Dendritic cell treated with granulocyte-macrophage colony-stimulating factor and Interleukin-4, amounts not matched to agents 40 ng/mL and 50 ng/mL, for 4 days (primary cell): ENCODE measurements at regions not wholly inside any gene's neighbourhood (a gene's known extent, or its start where the extent isn't known, plus 50 kb on each side); places are given as distances from the start of the nearest gene placed in this dataset.
"Not testable (repeated sequence)": the region's sequence is repeated elsewhere in the genome, so short reads cannot be mapped to it uniquely, and the experiment has no call there.

Source experiments
- H3K27ac Mint-ChIP-seq: one replicate; pipeline ENCODE4 v1.8.0; 2022; ENCODE audit warnings: mild to moderate bottlenecking, mixed read lengths
- H3K27me3 Mint-ChIP-seq: one replicate; pipeline ENCODE4 v1.8.0; 2022; ENCODE audit warnings: mild to moderate bottlenecking, mixed read lengths
- H3K36me3 Mint-ChIP-seq: one replicate; pipeline ENCODE4 v1.8.0; 2022; ENCODE audit warnings: low read depth, mixed read lengths
- H3K4me1 Mint-ChIP-seq: one replicate; pipeline ENCODE4 v1.8.0; 2022; ENCODE audit warnings: low read depth, mixed read lengths
- H3K4me3 Mint-ChIP-seq: one replicate; pipeline ENCODE4 v1.8.0; 2022; ENCODE audit warnings: mild to moderate bottlenecking, moderate library complexity, mixed read lengths
- H3K9me3 Mint-ChIP-seq: one replicate; pipeline ENCODE4 v1.8.0; 2022; ENCODE audit warnings: mixed read lengths
- intact Hi-C: fragments of 100-400 bp; cut with micrococcal nuclease; formaldehyde crosslinking; loops from one replicate; pipeline ENCODE4 v1.15.0; 2022

DNA sequence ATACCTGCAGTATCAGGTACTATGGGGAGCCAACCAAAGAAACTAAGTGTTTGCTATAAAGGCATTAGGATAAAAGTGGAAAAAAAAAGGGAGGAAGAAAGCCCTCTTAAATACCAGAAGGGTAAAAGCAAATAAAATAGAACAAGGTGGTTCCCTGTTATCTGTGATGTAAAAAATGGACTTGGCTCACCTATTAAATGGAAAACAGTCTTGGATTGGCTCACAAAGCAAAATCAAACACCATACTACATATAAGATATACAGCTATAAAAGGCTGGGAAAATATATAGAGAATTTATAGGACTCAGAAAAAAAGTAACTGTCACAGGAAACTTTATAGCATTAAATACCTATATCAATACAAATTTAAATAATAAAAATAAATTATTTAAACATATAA lies 73.5 kb upstream of the FBXO28 start:
- peaks cover 11% of the 10 kb centered on the region for H3K27me3 Mint-ChIP-seq
- H3K4me3 Mint-ChIP-seq, H3K27ac Mint-ChIP-seq, intact Hi-C loops, H3K4me1 Mint-ChIP-seq, H3K36me3 Mint-ChIP-seq, H3K9me3 Mint-ChIP-seq: not testable (repeated sequence)

DNA sequence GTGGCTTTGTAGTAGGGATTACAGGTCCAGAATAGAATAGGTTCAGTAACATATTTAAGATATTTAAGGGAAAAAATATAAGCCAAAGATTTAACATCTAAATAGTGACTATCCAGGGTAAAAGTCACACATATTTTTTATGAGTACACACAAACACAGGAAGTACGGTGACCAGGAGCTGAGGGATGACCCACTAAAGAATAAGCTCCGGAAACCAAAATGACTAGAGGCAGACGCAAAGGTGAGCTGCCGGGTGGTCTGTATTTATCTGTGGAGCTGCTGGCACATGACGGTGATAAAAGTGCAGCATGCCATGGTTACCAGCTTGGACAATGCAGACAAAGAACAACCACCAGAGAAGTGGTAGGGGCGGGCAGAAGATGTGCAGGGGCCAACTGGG lies 73.9 kb upstream of the FBXO28 start:
- H3K4me3 Mint-ChIP-seq, H3K4me1 Mint-ChIP-seq, intact Hi-C loops, H3K9me3 Mint-ChIP-seq, H3K36me3 Mint-ChIP-seq, H3K27ac Mint-ChIP-seq: not testable (repeated sequence)
- peaks cover 11% of the 10 kb centered on the region for H3K27me3 Mint-ChIP-seq

DNA sequence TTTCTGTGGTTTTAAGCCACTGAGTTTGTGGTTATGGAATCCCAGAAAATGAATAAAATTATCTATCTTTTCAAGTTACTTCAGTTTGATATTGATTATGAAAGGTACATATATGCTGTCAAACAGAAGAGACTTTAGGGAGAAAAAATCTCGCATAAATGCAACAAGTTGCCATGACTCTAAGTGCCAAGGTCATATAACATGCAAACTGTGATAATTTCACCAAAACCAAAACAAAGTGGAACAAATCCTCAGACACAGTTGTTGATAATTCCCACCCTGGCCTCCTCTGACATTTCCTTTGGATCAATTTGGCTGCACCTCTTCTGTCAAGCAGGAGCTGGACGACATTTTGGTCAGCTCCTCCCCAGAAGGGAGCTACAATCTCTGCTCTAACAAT lies 75.1 kb upstream of the FBXO28 start:
- H3K27ac Mint-ChIP-seq, intact Hi-C loops: not testable (repeated sequence)
- peaks cover 11% of the 10 kb centered on the region for H3K27me3 Mint-ChIP-seq

DNA sequence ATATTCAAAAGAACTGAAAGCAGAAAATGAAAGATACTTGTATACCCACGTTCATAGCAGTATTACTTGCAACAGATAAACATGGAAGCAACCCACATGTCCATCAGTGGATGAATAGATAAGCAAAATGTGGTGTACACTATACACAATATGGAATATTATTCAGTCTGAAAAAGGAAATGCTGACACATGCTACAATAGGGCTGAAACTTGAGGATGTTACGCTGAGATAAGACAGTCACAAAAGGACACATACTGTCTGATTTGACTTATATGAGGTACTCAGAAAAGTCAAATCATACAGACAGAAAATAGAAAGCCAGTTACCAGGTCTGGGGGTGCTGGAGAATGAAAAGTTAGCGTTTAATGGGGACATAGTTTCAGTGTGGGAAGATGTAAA lies 76.5 kb upstream of the FBXO28 start:
- peaks cover 11% of the 10 kb centered on the region for H3K27me3 Mint-ChIP-seq
- intact Hi-C loops, H3K9me3 Mint-ChIP-seq, H3K4me1 Mint-ChIP-seq, H3K4me3 Mint-ChIP-seq, H3K36me3 Mint-ChIP-seq, H3K27ac Mint-ChIP-seq: not testable (repeated sequence)

More for the DNA sequence above, 75.1 kb upstream of the FBXO28 start:
- not testable (repeated sequence) for H3K36me3 Mint-ChIP-seq, H3K4me3 Mint-ChIP-seq, H3K9me3 Mint-ChIP-seq, H3K4me1 Mint-ChIP-seq

DNA sequence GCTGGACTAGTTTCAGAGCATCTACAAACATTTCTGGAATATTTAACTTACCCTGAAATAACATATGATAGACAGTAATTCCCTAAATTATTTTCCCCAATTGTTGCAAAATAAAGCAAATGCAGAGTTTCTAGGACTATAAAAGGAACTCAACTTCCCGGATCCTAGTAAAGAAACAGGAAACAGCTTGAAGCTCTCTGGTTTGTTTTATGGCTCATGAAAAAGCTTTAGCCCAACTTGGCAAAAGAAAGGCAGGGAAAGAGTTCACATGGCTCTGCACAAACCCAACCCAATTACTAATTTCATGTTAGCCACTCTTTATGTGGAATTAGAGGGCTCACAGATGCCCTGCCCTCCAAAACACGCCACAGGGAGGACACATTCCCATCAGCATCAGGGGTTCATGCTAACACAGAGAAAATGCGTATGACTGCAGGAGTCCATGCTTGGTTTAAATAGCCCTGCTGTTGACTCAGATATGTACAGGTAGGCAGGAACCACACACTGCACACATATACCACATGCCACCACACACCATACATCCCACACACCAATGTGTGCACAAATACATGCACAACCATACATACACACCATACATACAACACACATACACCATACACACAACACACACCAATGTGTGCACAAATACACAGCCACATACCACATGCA lies 81.2 kb upstream of the FBXO28 start:
- H3K27ac Mint-ChIP-seq, H3K27me3 Mint-ChIP-seq, H3K36me3 Mint-ChIP-seq, H3K4me1 Mint-ChIP-seq, intact Hi-C loops, H3K9me3 Mint-ChIP-seq, H3K4me3 Mint-ChIP-seq: not testable (repeated sequence)

DNA sequence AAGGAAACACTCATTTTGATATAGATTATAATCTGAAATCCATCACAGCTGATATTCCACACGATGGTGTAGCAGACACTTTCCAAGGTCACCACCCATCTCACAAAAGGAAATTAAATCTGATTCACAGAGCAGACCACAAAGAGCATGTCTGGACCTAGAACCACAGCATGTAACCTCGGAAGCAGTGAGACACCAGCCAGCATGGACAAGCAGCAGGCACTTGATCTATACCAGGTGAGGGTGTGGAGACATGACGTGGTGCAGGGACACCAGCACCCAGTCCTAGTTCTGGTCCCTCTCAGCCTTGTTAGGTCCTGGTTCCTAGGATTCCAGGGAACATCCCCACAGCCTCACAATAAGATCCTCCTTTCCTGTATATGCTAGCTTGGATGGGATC lies 81.9 kb upstream of the FBXO28 start:
- H3K4me3 Mint-ChIP-seq, H3K9me3 Mint-ChIP-seq, H3K4me1 Mint-ChIP-seq, H3K27me3 Mint-ChIP-seq, H3K27ac Mint-ChIP-seq, H3K36me3 Mint-ChIP-seq, intact Hi-C loops: not testable (repeated sequence)

DNA sequence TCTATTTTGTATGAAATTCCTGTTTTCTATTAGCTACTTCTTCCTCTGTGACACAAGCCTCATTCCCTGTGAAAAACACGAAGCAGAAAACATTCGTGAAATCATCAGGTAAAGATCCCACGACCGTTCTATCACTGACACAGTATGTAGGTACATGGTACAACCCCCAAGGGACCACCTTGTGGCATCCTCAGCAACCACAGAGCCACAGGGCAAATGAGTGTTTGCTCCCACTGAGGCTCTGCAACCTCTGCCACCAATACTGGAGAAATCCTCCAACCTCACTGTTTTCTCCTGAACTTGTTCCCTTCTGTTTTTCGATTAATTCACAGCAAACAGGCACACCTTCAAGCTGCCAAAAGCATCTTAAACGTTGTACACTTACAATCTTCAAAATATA lies 83.7 kb upstream of the FBXO28 start:
- intact Hi-C loops, H3K4me1 Mint-ChIP-seq: not testable (repeated sequence)

DNA sequence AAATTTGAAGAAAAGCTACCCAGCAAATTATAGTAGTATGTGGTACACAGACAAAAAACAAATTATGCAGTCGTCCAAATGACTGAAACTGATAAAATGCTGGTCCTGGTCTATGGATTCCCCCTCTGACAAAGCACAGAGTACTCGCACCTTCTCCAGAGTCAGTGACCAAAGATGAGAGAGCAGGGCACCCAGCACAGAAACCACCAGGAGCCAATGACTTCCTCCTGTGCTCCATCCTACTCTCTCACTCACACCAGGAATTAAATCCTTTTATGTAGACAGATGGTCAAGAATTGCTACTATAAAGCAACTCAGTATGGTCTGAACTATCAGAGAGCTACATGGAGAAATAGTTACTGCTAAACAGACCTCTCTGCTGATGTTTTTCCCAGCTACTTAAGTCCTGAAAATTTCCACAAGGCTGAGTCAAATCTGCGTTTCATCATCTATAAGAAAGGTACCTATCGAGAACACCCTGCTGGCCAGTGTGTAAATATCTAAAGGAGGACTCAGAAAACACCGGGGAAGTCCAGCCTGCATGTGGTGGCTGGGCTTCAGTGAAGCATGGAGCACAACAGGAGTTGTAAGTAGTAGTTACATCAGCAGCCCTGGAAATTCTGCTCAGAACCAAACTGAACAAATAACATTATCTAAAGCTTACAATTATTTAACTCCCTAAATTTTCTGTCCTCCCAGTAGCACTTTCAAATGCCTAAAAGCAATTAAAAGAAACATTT lies 84.5 kb upstream of the FBXO28 start:
- H3K27me3 Mint-ChIP-seq, intact Hi-C loops: not testable (repeated sequence)

More for the DNA sequence above, 83.7 kb upstream of the FBXO28 start:
- not testable (repeated sequence) for H3K4me3 Mint-ChIP-seq, H3K27ac Mint-ChIP-seq, H3K9me3 Mint-ChIP-seq, H3K27me3 Mint-ChIP-seq, H3K36me3 Mint-ChIP-seq

DNA sequence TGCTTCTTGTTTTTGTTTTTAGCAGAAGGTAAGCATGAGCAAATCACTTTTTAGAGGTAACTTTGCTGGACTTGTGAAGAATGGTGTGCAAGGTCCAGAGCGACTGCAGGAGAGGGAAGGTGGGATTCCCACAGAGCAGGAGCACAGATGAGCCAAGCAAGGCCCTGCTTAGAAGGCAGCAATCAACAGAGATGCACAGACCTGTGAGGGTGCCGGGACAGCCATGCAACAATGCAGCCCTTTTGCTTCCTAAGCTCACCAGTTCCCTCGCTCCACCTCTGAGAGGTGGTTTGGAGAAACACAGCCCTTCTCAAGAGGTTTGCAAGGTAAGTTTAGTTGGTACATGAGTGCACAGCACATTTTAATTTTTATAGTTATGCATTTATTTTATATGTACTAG lies 85.1 kb upstream of the FBXO28 start:
- intact Hi-C loops, H3K27me3 Mint-ChIP-seq, H3K27ac Mint-ChIP-seq, H3K4me1 Mint-ChIP-seq, H3K9me3 Mint-ChIP-seq, H3K4me3 Mint-ChIP-seq, H3K36me3 Mint-ChIP-seq: not testable (repeated sequence)

More for the DNA sequence above, 84.5 kb upstream of the FBXO28 start:
- H3K36me3 Mint-ChIP-seq, H3K9me3 Mint-ChIP-seq, H3K4me3 Mint-ChIP-seq, H3K4me1 Mint-ChIP-seq, H3K27ac Mint-ChIP-seq: not testable (repeated sequence)

DNA sequence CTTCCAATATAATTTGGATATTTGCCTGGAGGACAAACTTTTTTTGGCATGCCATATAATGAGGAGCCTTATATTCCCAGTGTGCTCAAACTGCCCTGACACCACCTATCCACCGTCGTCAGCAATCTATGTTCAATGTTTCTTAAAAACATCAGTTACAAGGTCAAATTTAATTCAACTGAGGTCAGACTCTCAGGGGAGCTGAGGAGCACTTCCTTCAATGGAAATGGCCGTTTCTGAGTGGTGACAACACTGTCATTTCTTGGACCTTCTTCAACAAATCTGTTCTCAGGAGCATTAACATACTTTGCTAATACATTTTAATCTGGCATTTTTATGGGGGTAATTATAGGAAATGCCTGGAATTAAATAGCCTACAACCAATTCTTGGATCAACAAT lies 90.8 kb upstream of the FBXO28 start:
- H3K36me3 Mint-ChIP-seq, intact Hi-C loops, H3K27ac Mint-ChIP-seq, H3K9me3 Mint-ChIP-seq, H3K4me3 Mint-ChIP-seq, H3K27me3 Mint-ChIP-seq, H3K4me1 Mint-ChIP-seq: not testable (repeated sequence)

DNA sequence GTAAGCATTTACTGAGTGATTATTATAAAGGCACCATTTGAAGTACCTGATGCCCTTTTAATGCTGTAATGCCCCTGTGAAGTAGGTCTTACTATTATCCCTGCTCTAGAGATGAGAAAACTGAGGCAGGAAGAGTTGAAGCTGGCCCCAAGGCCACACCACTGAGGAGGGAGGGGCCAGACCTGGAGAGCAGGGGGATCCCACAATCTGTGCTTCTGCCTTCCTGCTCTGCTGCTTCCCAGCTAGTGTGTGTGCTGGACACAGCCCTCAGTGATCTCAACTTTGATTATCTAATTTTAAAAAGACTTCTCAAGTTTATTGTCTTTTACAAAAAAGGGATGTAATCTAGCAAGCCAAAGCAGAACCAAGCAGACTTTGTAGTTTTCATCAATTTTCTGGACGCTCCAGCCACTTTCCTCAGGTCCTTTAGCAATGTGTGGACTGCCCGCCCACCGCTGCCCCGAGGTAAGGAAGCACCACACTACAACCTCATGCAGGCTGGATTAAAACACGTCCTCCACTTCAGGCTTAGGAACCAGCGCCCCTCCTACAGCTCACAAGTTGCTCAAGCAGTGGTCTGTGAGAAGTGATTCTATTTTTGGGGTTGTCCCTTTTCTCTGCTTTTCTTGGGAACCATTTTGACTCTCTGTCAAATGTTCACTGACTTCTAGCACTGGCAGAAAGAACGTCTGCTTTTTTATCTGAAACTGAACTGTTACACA lies 91.5 kb upstream of the FBXO28 start:
- intact Hi-C loops, H3K27me3 Mint-ChIP-seq: not testable (repeated sequence)

DNA sequence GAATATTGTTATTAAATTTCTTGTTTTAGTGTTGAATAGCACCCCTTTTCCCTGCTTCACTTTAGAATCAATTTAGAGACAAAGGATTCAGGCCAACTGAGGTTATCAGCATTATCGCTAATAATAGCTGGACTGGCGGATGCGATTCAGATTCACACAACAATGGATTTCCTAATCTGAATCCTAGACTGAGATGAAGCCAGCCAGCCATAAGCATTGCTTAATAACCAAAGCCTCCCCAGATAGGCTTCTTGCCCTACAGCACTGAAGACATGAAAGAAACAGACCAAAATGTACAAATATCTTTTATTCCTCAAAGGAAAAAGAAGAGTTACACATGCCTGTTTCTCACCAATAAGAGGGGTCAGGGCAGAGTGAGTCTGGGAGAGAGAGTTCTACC lies 94.0 kb upstream of the FBXO28 start:
- H3K36me3 Mint-ChIP-seq, intact Hi-C loops, H3K27ac Mint-ChIP-seq, H3K9me3 Mint-ChIP-seq, H3K4me1 Mint-ChIP-seq, H3K4me3 Mint-ChIP-seq, H3K27me3 Mint-ChIP-seq: not testable (repeated sequence)

More for the DNA sequence above, 91.5 kb upstream of the FBXO28 start:
- not testable (repeated sequence) for H3K4me1 Mint-ChIP-seq, H3K4me3 Mint-ChIP-seq, H3K36me3 Mint-ChIP-seq, H3K9me3 Mint-ChIP-seq, H3K27ac Mint-ChIP-seq

DNA sequence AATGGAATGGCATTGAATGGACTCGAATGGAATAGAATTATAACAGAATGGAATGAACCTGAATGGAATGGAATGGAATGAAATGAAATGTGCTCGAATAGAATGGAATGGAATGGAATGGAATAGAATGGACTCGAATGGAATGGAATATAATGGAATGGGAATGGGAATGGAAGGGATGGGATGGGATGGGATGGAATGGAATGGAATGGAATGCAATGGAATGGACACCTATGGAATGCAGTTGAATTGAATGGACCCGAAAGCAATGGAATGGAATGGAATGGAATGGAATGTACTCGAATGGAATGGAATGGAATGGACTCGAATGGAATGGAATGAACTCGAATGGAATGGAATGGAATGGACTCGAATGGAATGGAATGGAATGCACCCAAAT lies 98.1 kb upstream of the FBXO28 start:
- H3K4me3 Mint-ChIP-seq, H3K36me3 Mint-ChIP-seq, H3K4me1 Mint-ChIP-seq, H3K9me3 Mint-ChIP-seq, H3K27me3 Mint-ChIP-seq, H3K27ac Mint-ChIP-seq, intact Hi-C loops: not testable (repeated sequence)

DNA sequence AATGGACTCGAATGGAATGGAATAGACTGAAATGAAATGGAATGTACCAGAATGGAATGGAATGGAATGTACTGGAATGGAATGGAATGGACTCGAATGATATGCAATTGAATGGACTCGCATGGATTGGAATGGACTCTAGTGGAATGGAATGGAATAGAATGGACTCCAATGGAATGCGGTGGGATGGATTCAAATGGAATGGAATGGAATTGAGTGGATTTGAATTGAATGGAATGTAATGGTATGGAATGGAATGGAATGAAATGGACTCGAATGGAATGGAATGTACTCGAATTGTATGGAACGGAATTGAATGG lies 99.6 kb upstream of the FBXO28 start:
- Mint-ChIP-seq H3K4me1 (no peaks in the 10 kb centered on the region), H3K27me3 (no peaks in the 10 kb centered on the region), H3K9me3 (no peaks in the 10 kb centered on the region), H3K36me3 (no peaks in the 10 kb centered on the region), H3K27ac (no peak overlapping the region), H3K4me3 (no peak overlapping the region)
- intact Hi-C loops = no loop called here
